HCT116 (cell line): ENCODE measurements at regions not wholly inside any gene's neighbourhood (a gene's known extent, or its start where the extent isn't known, plus 50 kb on each side); places are given as distances from the start of the nearest gene placed in this dataset.

ENCODE experiments used
- ATF3 ChIP-seq: IDR thresholded peaks from 2 replicates; pipeline ENCODE4 v1.6.1; 2012
- CEBPB ChIP-seq: IDR thresholded peaks from 2 replicates; pipeline ENCODE4 v1.6.1; 2012; ENCODE audit warnings: low read depth
- CTCF ChIP-seq, 3 experiments: fragments of 200-600 bp in 1 of 3; sonication (generic) in 1 of 3; IDR thresholded peaks in 2 of 3; conservative IDR thresholded peaks in 1 of 3; 2 replicates each; pipeline ENCODE4 v1.5.1; 2012 to 2017; ENCODE audit warnings: low read depth in 2 of 3, low read length in 2 of 3, antibody characterized with exemption in 1 of 3, borderline replicate concordance in 1 of 3, control low read depth in 1 of 3, mild to moderate bottlenecking in 1 of 3, mixed read lengths in 1 of 3, mixed run types in 1 of 3, moderate library complexity in 1 of 3; ENCODE audit not compliant: insufficient read depth in 1 of 3
- ELF1 ChIP-seq: IDR thresholded peaks from 2 replicates; pipeline ENCODE4 v1.6.1; 2012; ENCODE audit warnings: low read depth, borderline replicate concordance
- EZH2 ChIP-seq: fragments of 200-600 bp; sonication (generic); IDR thresholded peaks from 2 replicates; pipeline ENCODE4 v1.6.1; 2017; ENCODE audit warnings: antibody characterized with exemption, mixed run types
- EZH2phosphoT487 ChIP-seq: fragments of 200-600 bp; IDR thresholded peaks from 2 replicates; pipeline ENCODE4 v1.6.1; 2018; ENCODE audit warnings: antibody characterized with exemption, borderline replicate concordance
- JUND ChIP-seq: IDR thresholded peaks from 2 replicates; pipeline ENCODE4 v1.6.1; 2012
- POLR2AphosphoS5 ChIP-seq: IDR thresholded peaks from 2 replicates; pipeline ENCODE4 v1.6.1; 2011; ENCODE audit warnings: mild to moderate bottlenecking, low read depth, low read length, moderate library complexity
- RAD21 ChIP-seq: IDR thresholded peaks from 2 replicates; pipeline ENCODE4 v1.6.1; 2012; ENCODE audit warnings: low read depth, mild to moderate bottlenecking
- SP1 ChIP-seq: IDR thresholded peaks from 2 replicates; pipeline ENCODE4 v1.6.1; 2012; ENCODE audit warnings: low read depth
- ZNF274 ChIP-seq: fragments of 200-500 bp; sonication (Bioruptor generic); IDR thresholded peaks from 2 replicates; pipeline ENCODE4 v1.6.1; 2014; ENCODE audit warnings: mild to moderate bottlenecking, low read depth, low read length, inconsistent platforms
- TF ChIP-seq, protein P1 (sequence below): IDR thresholded peaks from 2 replicates; pipeline ENCODE4 v1.6.1; 2012; ENCODE audit warnings: low read depth
- TF ChIP-seq, protein P2 (sequence below): IDR thresholded peaks from 2 replicates; pipeline ENCODE4 v1.6.1; 2012

- TF ChIP-seq, protein P1, sequence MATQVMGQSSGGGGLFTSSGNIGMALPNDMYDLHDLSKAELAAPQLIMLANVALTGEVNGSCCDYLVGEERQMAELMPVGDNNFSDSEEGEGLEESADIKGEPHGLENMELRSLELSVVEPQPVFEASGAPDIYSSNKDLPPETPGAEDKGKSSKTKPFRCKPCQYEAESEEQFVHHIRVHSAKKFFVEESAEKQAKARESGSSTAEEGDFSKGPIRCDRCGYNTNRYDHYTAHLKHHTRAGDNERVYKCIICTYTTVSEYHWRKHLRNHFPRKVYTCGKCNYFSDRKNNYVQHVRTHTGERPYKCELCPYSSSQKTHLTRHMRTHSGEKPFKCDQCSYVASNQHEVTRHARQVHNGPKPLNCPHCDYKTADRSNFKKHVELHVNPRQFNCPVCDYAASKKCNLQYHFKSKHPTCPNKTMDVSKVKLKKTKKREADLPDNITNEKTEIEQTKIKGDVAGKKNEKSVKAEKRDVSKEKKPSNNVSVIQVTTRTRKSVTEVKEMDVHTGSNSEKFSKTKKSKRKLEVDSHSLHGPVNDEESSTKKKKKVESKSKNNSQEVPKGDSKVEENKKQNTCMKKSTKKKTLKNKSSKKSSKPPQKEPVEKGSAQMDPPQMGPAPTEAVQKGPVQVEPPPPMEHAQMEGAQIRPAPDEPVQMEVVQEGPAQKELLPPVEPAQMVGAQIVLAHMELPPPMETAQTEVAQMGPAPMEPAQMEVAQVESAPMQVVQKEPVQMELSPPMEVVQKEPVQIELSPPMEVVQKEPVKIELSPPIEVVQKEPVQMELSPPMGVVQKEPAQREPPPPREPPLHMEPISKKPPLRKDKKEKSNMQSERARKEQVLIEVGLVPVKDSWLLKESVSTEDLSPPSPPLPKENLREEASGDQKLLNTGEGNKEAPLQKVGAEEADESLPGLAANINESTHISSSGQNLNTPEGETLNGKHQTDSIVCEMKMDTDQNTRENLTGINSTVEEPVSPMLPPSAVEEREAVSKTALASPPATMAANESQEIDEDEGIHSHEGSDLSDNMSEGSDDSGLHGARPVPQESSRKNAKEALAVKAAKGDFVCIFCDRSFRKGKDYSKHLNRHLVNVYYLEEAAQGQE = no peak
- TF ChIP-seq CTCF (IDR thresholded peaks at IDR 0.05 in 2 of 3, conservative IDR thresholded peaks at IDR 0.05 in 1 of 3; ENCODE audit: borderline replicate concordance in 1 of 3, insufficient read depth in 1 of 3, low read depth in 2 of 3, low read length in 2 of 3) = no peak
- no peak for TF ChIP-seq SP1
- no peak for TF ChIP-seq ZNF274
- TF ChIP-seq EZH2phosphoT487 = no peak
- TF ChIP-seq EZH2 = no peak
- TF ChIP-seq RAD21 = no peak
- no peak for TF ChIP-seq POLR2AphosphoS5
- no peak for TF ChIP-seq CEBPB
- no peak for TF ChIP-seq JUND
- no peak for TF ChIP-seq ELF1
- TF ChIP-seq, protein P2, sequence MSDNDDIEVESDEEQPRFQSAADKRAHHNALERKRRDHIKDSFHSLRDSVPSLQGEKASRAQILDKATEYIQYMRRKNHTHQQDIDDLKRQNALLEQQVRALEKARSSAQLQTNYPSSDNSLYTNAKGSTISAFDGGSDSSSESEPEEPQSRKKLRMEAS = no peak
- TF ChIP-seq ATF3 = no peak
Observed at GRCh38 chr14:44422699-44423098, 84.4 kb downstream of the FSCB start.
